ENCODE measurements at regions not wholly inside any gene's neighbourhood (a gene's known extent, or its start where the extent isn't known, plus 50 kb on each side); places are given as distances from the start of the nearest gene placed in this dataset.

DNA sequence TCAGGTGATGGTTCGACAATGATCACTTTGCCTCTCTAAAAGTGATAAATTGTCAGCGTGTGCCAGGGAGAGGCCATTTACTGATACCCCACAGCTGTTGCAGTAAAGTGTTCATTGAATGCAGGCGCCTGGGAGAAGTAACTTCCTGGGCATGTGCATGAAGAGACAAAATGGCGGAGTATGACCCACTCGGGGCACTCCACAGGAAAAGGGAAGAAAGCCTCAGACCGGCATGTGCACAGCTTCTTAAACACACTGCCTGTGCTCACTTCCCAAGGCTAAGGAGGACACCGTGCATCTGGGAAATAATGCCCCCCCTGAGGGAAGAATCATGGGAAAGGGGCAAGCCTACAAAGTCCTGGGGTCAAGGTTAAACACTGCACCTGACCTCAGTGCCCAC, 329.5 kb downstream of the ICE1 start:
- Mint-ChIP-seq H3K4me1 (ENCODE audit: low read depth) (no peaks in the 10 kb centered on the region), H3K27ac (ENCODE audit: unreplicated experiment) (no peak overlapping the region), H3K4me3 (ENCODE audit: unreplicated experiment) (no peak overlapping the region), H3K27me3 (ENCODE audit: low read depth) (peaks cover 2% of the 10 kb centered on the region), H3K9me3 (ENCODE audit: low read depth) (peaks cover 3% of the 10 kb centered on the region), H3K36me3 (ENCODE audit: low read depth) (no peaks in the 10 kb centered on the region)
- TF ChIP-seq CTCF (IDR thresholded peaks at IDR 0.05): no peak
- no peak for DNase-seq (ENCODE audit: low spot score)

DNA sequence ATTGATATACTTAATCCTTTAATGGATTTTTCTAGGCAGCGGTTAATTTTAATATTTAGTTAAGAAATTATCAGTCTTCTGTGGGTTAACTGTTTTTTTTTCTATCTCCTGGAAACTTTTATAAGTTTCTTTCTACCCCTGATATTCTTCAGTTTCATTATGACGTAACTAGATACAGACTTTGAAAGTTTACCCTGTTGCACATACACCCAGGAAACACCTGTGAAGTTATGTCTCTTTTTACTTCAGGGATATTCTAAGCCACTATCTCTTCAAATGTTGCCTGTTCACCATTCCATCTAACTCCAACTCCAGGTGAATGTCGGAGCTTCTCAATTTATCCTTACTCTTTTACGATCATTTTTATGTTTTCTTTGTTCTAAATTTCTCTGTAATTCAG, 329.0 kb downstream of the ICE1 start:
- TF ChIP-seq CTCF (IDR thresholded peaks at IDR 0.05): no peak
- H3K4me1 Mint-ChIP-seq (ENCODE audit: low read depth): no peaks in the 10 kb centered on the region
- no peaks in the 10 kb centered on the region for H3K36me3 Mint-ChIP-seq (ENCODE audit: low read depth)
- peaks cover 6% of the 10 kb centered on the region for H3K9me3 Mint-ChIP-seq (ENCODE audit: low read depth)
- H3K4me3 Mint-ChIP-seq (ENCODE audit: unreplicated experiment): no peak overlapping the region
- no peak overlapping the region for H3K27ac Mint-ChIP-seq (ENCODE audit: unreplicated experiment)
- DNase-seq (ENCODE audit: low spot score): no peak
- H3K27me3 Mint-ChIP-seq (ENCODE audit: low read depth): peaks cover 2% of the 10 kb centered on the region

DNA sequence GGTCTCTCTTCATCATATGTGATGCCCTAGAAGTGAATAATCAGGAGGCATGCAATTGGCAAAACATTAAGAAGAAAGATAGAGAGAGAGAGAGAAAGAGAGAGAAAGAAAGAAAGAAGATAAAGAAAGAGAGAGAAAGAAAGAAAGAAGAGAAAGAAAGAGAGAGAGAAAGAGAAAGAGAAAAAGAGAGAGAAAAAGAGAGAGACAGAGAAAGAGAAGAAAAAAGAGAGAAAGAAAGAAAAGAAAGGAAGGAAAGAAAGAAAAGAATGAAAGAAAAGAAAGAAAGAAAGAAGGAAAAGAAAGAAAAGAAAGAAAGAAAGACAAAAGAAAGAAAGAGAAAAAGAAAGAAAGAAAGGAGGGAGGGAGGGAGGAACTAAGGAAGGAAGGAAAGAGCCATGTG, 318.9 kb downstream of the ICE1 start:
- no peaks in the 10 kb centered on the region for H3K36me3 Mint-ChIP-seq (ENCODE audit: low read depth)
- DNase-seq (ENCODE audit: low spot score): no peak
- no peak for TF ChIP-seq CTCF (IDR thresholded peaks at IDR 0.05)
- no peaks in the 10 kb centered on the region for H3K27me3 Mint-ChIP-seq (ENCODE audit: low read depth)
- no peak overlapping the region for H3K27ac Mint-ChIP-seq (ENCODE audit: unreplicated experiment)
- H3K4me3 Mint-ChIP-seq (ENCODE audit: unreplicated experiment): no peak overlapping the region
- H3K4me1 Mint-ChIP-seq (ENCODE audit: low read depth): no peaks in the 10 kb centered on the region
- peaks cover 43% of the 10 kb centered on the region for H3K9me3 Mint-ChIP-seq (ENCODE audit: low read depth)

DNA sequence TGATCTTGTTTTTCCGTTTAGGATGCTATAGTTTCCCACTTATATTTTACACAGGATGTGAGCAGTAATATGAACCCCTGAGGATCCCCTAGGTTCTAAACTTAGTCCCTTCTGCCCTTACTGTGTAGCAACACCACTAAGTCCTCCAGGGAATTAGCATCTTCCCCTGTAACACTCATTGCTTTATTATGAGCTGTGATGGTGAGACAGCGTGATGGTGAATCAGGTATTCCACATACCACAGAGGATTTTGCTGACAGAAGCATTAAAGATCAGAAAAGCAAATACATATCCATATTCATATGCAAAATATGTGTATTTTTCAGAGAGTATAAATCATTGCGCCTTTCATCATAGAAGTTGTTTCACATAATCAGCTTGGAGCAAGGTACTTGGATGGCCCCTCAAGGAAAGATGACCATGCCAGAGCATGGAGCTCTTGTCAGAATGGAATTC, 317.0 kb downstream of the ICE1 start:
- TF ChIP-seq CTCF (IDR thresholded peaks at IDR 0.05): no peak
- H3K27ac Mint-ChIP-seq (ENCODE audit: unreplicated experiment): no peak overlapping the region
- no peak overlapping the region for H3K4me3 Mint-ChIP-seq (ENCODE audit: unreplicated experiment)
- H3K9me3 Mint-ChIP-seq (ENCODE audit: low read depth): peaks cover 31% of the 10 kb centered on the region
- no peaks in the 10 kb centered on the region for H3K36me3 Mint-ChIP-seq (ENCODE audit: low read depth)
- H3K4me1 Mint-ChIP-seq (ENCODE audit: low read depth): no peaks in the 10 kb centered on the region
- DNase-seq (ENCODE audit: low spot score): no peak
- H3K27me3 Mint-ChIP-seq (ENCODE audit: low read depth): no peaks in the 10 kb centered on the region

DNA sequence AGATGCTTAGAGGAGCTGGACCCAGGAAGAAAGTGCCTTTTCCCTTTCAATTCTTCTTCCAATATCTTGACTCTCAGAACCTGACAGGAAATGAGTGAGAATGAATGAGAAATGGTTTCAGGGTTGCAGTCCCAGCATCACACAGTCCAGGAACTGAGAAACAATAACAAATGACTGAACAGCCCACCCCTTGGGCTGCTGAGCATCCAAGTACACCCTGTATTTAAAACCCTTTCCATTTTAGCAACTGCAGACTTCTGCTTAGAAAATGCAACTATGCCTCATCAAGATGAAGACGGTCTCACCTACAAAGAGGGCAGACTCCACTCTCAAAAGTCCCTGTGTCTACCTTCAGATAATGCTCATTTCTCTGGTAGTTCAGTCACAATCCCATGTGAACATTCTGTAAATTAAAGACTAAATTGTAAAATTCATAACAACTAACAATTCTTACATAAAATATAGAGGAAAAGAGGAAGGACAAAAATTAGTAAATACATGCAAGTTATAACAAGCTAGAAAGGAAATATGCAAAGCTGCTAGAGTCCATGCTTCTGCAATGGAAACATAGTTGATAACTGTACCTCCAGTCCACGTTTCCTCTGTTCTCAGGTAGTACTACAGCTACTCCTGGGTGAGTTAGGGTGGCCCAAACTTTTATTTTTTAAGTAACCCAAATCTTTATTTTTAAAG, 316.5 kb downstream of the ICE1 start:
- Mint-ChIP-seq H3K4me3 (ENCODE audit: unreplicated experiment) (no peak overlapping the region), H3K27me3 (ENCODE audit: low read depth) (no peaks in the 10 kb centered on the region), H3K9me3 (ENCODE audit: low read depth) (peaks cover 27% of the 10 kb centered on the region), H3K4me1 (ENCODE audit: low read depth) (no peaks in the 10 kb centered on the region), H3K27ac (ENCODE audit: unreplicated experiment) (no peak overlapping the region), H3K36me3 (ENCODE audit: low read depth) (no peaks in the 10 kb centered on the region)
- no peak for TF ChIP-seq CTCF (IDR thresholded peaks at IDR 0.05)
- DNase-seq (ENCODE audit: low spot score): no peak

Data from chondrocyte (in vitro differentiated cells).